H1 (cell line): ENCODE measurements at regions not wholly inside any gene's neighbourhood (a gene's known extent, or its start where the extent isn't known, plus 50 kb on each side); places are given as distances from the start of the nearest gene placed in this dataset.

Source experiments
- CHD1 ChIP-seq: IDR thresholded peaks from 2 replicates; pipeline ENCODE4 v1.6.1; 2012; ENCODE audit warnings: low read depth, low read length, improper control_type of control experiment
- CHD7 ChIP-seq: fragments of 300-600 bp; sonication (generic); IDR thresholded peaks from 2 replicates; pipeline ENCODE4 v1.7.1; 2012; ENCODE audit warnings: low read length, moderate library complexity, mild to moderate bottlenecking, inconsistent platforms; ENCODE audit not compliant: insufficient replicate concordance
- MAFK ChIP-seq: IDR thresholded peaks from 2 replicates; pipeline ENCODE4 v1.6.1; 2012; ENCODE audit warnings: low read depth, mild to moderate bottlenecking, improper control_type of control experiment, low read length
- ZNF274 ChIP-seq: IDR thresholded peaks from 2 replicates; pipeline ENCODE4 v1.7.0; 2012; ENCODE audit warnings: low read length, borderline replicate concordance; ENCODE audit errors: extremely low read depth

- no peak for TF ChIP-seq CHD7
- TF ChIP-seq MAFK, result no peak
- TF ChIP-seq CHD1, result no peak
- no peak for TF ChIP-seq ZNF274
Measured at GRCh38 chr10:29811751-29812427, 177.1 kb upstream of the SVIL start (continued).
